Endothelial cell of umbilical vein (primary cell): ENCODE measurements at regions not wholly inside any gene's neighbourhood (a gene's known extent, or its start where the extent isn't known, plus 50 kb on each side); places are given as distances from the start of the nearest gene placed in this dataset.

Source experiments
- BruUV-seq: library from RNA; stranded (reverse); fragments of 400-500 nt; replicated peaks from 2 replicates; lab custom pipeline; 2021; lab: Mats Ljungman, UMichigan
- CTCF ChIA-PET: fragments of 300-600, 350-600 bp; sonication (Branson Sonifier 250); formaldehyde crosslinking; loops from one replicate; lab custom pipeline; 2021; ENCODE audit warnings: antibody characterized with exemption, inconsistent platforms; lab: Charles Lee
- POLR2A ChIA-PET: fragments of 300-600, 350-600 bp; sonication (Branson Sonifier 250); formaldehyde crosslinking; loops from one replicate; lab custom pipeline; 2021; ENCODE audit warnings: antibody characterized with exemption, inconsistent platforms; lab: Charles Lee
- DNase-seq: peaks from one replicate; pipeline ENCODE4 v3.0.0-alpha.2; 2011; ENCODE audit warnings: low read depth, low spot score
- FAIRE-seq: peaks from 2 replicates; lab custom pipeline; 2011; peaks lifted over from hg19 to GRCh38; lab: Jason Lieb, UNC
- H2AFZ ChIP-seq: 2 replicates; pipeline ENCODE4 v1.6.0; 2012; ENCODE audit warnings: low read depth, low read length, control low read depth, inconsistent platforms
- H3K27ac ChIP-seq: 2 replicates; pipeline ENCODE4 v1.5.1; 2011; ENCODE audit warnings: low read depth, mild to moderate bottlenecking, control low read depth, low read length, moderate library complexity; ENCODE audit not compliant: insufficient read depth
- H3K27me3 ChIP-seq, 2 experiments: 2 replicates each; pipeline versions ENCODE4 v1.6.0 to v1.6.1; 2011; ENCODE audit warnings: low read length in 2 of 2, mixed read lengths in 1 of 2; ENCODE audit not compliant: control insufficient read depth in 2 of 2, insufficient read depth in 2 of 2
- H3K36me3 ChIP-seq, 2 experiments: 2 replicates in 1 of 2; 3 replicates in 1 of 2; pipeline ENCODE4 v1.5.1; 2011; ENCODE audit warnings: low read length in 2 of 2, mild to moderate bottlenecking in 1 of 2, moderate library complexity in 1 of 2; ENCODE audit not compliant: control insufficient read depth in 2 of 2, insufficient read depth in 2 of 2; ENCODE audit errors: extremely low read depth in 1 of 2
- H3K4me1 ChIP-seq: 3 replicates; pipeline ENCODE4 v1.5.1; 2011; ENCODE audit warnings: mild to moderate bottlenecking, low read length; ENCODE audit not compliant: control insufficient read depth, insufficient read depth; ENCODE audit errors: extremely low read depth
- H3K4me2 ChIP-seq: 2 replicates; pipeline ENCODE4 v1.6.1; 2011; ENCODE audit warnings: low read length, control low read depth, mixed read lengths; ENCODE audit not compliant: insufficient read depth
- H3K4me3 ChIP-seq, 3 experiments: fragments of 200-600 bp in 1 of 3; sonication (generic), shearing (Covaris generic) in 1 of 3; replicated peaks in 1 of 3; 2 replicates each; pipeline ENCODE4 v1.5.1; 2011 to 2016; ENCODE audit warnings: control low read depth in 3 of 3, low read length in 3 of 3, mild to moderate bottlenecking in 2 of 3, inconsistent platforms in 1 of 3, low read depth in 1 of 3, moderate library complexity in 1 of 3; ENCODE audit not compliant: insufficient read depth in 1 of 3
- H3K79me2 ChIP-seq: 2 replicates; pipeline ENCODE4 v1.6.0; 2012; ENCODE audit warnings: low read length, inconsistent platforms; ENCODE audit not compliant: control insufficient read depth, insufficient read depth
- H3K9ac ChIP-seq: replicated peaks from 2 replicates; pipeline ENCODE3; 2011; ENCODE audit warnings: low read length, control low read depth; ENCODE audit not compliant: insufficient read depth; ENCODE audit errors: extremely low read depth
- H3K9me1 ChIP-seq: replicated peaks from 3 replicates; pipeline ENCODE4 v1.6.0; 2011; ENCODE audit warnings: mild to moderate bottlenecking, low read length; ENCODE audit not compliant: control insufficient read depth, insufficient read depth; ENCODE audit errors: extremely low read depth
- H3K9me3 ChIP-seq: replicated peaks from 2 replicates; pipeline ENCODE4 v1.5.1; 2012; ENCODE audit warnings: low read length, inconsistent platforms; ENCODE audit not compliant: control insufficient read depth, insufficient read depth
- H4K20me1 ChIP-seq: replicated peaks from 2 replicates; pipeline ENCODE3; 2011; ENCODE audit warnings: mild to moderate bottlenecking, low read length; ENCODE audit not compliant: control insufficient read depth, insufficient read depth; ENCODE audit errors: extremely low read depth
- EZH2 ChIP-seq: IDR thresholded peaks from 2 replicates; pipeline ENCODE4 v1.6.1; 2012; ENCODE audit warnings: borderline replicate concordance, low read depth, mild to moderate bottlenecking, moderate library complexity, low read length, inconsistent platforms; ENCODE audit not compliant: severe bottlenecking
- FOS ChIP-seq: IDR thresholded peaks from 2 replicates; pipeline ENCODE4 v1.6.1; 2011; ENCODE audit warnings: mild to moderate bottlenecking, low read length, moderate library complexity, borderline replicate concordance; ENCODE audit not compliant: insufficient read depth
- GATA2 ChIP-seq: IDR thresholded peaks from 2 replicates; pipeline ENCODE4 v1.7.0; 2011; ENCODE audit warnings: low read depth, mild to moderate bottlenecking, moderate library complexity, mixed read lengths, low read length; ENCODE audit not compliant: insufficient read length, insufficient read depth
- JUN ChIP-seq: IDR thresholded peaks from 2 replicates; pipeline ENCODE4 v1.6.1; 2011; ENCODE audit warnings: borderline replicate concordance, low read depth; ENCODE audit not compliant: insufficient read length, insufficient read depth
- MYC ChIP-seq: IDR thresholded peaks from one replicate; pipeline ENCODE4 v1.6.1; 2011; ENCODE audit warnings: mild to moderate bottlenecking, low read depth, low read length
- POLR2A ChIP-seq: IDR thresholded peaks from 2 replicates; pipeline ENCODE4 v1.6.1; 2012; ENCODE audit warnings: low read depth, mild to moderate bottlenecking, control low read depth, low read length
- POLR2AphosphoS5 ChIP-seq: IDR thresholded peaks from 2 replicates; pipeline ENCODE4 v1.6.1; 2012; ENCODE audit warnings: low read depth, mild to moderate bottlenecking, control low read depth, low read length, moderate library complexity; ENCODE audit not compliant: insufficient read depth
- dilution Hi-C: fragments of 300-500 bp; cut with MboI; formaldehyde crosslinking; loops from one replicate; pipeline ENCODE4 v1.15.0; 2019; ENCODE audit warnings: low sequenced_read_pairs; ENCODE audit not compliant: extremely low pct_ligation_motif_present
- intact Hi-C: fragments of 100-400 bp; cut with micrococcal nuclease; formaldehyde crosslinking; loops from one replicate; pipeline ENCODE4 v1.10.0; 2022
- TF ChIP-seq, protein P1 (sequence below): IDR thresholded peaks from 2 replicates; pipeline ENCODE4 v1.6.1; 2011; ENCODE audit not compliant: insufficient read depth, insufficient read length
- TF ChIP-seq, protein P2 (sequence below), 2 donors: IDR thresholded peaks; 1 replicate in 1 of 2; 2 replicates in 1 of 2; pipeline ENCODE4 v1.5.1; 2011; ENCODE audit warnings: low read length in 2 of 2, mild to moderate bottlenecking in 2 of 2, moderate library complexity in 2 of 2, control low read depth in 1 of 2, inconsistent platforms in 1 of 2, low read depth in 1 of 2; ENCODE audit not compliant: insufficient read depth in 1 of 2; ENCODE audit errors: extremely low read depth in 1 of 2

DNA sequence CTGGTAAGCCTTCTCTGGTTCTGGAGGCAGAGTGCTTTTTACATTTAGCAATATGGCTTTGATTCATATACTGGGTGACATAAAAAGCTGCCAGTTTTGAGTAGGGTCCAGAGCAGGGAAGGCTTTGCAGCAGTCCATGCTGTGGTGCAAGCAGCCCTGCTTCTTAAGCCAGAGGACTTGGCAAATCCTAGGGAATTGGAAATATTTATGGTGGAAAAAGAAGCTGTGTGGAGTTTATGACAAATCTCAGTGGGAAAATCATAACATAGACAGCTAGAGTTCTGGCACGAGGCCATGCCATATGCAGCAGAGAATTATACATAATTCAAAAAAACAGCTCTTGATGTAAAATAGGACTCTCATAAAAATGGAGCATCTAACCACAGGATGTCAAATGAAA is 536.4 kb downstream of the RASEF start:
- H3K4me3 ChIP-seq, result no peak overlapping the region
- BruUV-seq, result no TSS peak
- dilution Hi-C loops (no loop called here), intact Hi-C loops (no loop called here)
- no peaks in the 10 kb centered on the region for H3K27me3 ChIP-seq
- FAIRE-seq (no peak), DNase-seq (no peak)
- no peaks in the 10 kb centered on the region for H3K36me3 ChIP-seq
- no peaks in the 10 kb centered on the region for H3K4me1 ChIP-seq
- no peak for TF ChIP-seq FOS
- TF ChIP-seq POLR2A, result no peak
- TF ChIP-seq, protein P1, sequence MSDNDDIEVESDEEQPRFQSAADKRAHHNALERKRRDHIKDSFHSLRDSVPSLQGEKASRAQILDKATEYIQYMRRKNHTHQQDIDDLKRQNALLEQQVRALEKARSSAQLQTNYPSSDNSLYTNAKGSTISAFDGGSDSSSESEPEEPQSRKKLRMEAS, result no peak
- no peak for TF ChIP-seq JUN
- TF ChIP-seq EZH2, result no peak
- TF ChIP-seq MYC, result no peak
- TF ChIP-seq POLR2AphosphoS5, result no peak
- TF ChIP-seq, protein P2, sequence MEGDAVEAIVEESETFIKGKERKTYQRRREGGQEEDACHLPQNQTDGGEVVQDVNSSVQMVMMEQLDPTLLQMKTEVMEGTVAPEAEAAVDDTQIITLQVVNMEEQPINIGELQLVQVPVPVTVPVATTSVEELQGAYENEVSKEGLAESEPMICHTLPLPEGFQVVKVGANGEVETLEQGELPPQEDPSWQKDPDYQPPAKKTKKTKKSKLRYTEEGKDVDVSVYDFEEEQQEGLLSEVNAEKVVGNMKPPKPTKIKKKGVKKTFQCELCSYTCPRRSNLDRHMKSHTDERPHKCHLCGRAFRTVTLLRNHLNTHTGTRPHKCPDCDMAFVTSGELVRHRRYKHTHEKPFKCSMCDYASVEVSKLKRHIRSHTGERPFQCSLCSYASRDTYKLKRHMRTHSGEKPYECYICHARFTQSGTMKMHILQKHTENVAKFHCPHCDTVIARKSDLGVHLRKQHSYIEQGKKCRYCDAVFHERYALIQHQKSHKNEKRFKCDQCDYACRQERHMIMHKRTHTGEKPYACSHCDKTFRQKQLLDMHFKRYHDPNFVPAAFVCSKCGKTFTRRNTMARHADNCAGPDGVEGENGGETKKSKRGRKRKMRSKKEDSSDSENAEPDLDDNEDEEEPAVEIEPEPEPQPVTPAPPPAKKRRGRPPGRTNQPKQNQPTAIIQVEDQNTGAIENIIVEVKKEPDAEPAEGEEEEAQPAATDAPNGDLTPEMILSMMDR (IDR thresholded peaks at IDR 0.05; ENCODE audit: extremely low read depth in 1 of 2, insufficient read depth in 1 of 2, low read depth in 1 of 2, low read length in 2 of 2), result no peak
- no peak for TF ChIP-seq GATA2
- CTCF ChIA-PET, result no interaction called here
- H3K9me1 ChIP-seq, result no peaks in the 10 kb centered on the region
- no peak overlapping the region for H3K27ac ChIP-seq
- H3K9me3 ChIP-seq, result no peaks in the 10 kb centered on the region
- H2AFZ ChIP-seq, result no peak overlapping the region
- H3K79me2 ChIP-seq, result no peaks in the 10 kb centered on the region
- no peak overlapping the region for H3K4me2 ChIP-seq
- POLR2A ChIA-PET, result no interaction called here
- no peak overlapping the region for H3K9ac ChIP-seq
- no peaks in the 10 kb centered on the region for H4K20me1 ChIP-seq
